ENCODE measurements at regions not wholly inside any gene's neighbourhood (a gene's known extent, or its start where the extent isn't known, plus 50 kb on each side); places are given as distances from the start of the nearest gene placed in this dataset.

DNA sequence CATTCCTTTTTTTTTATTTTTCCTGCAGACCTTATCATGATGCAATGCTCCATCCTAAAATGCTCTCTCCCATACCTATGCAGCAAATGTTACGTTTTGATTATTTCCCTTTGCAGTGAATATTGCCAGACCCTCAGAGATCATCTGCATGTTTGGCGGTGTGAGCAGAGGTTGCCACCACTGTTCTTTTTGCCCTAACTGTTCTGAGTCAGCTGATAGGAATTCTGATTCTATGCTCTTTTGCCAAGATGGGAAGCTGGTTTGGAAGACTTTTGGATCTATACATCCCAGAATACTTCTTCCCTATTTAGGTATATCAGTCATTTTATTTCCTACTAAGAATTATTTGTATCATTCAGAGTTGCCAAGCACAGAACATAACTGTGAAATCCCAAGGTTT lies 130.5 kb downstream of the KLF6 start:
- TF ChIP-seq, protein P1, sequence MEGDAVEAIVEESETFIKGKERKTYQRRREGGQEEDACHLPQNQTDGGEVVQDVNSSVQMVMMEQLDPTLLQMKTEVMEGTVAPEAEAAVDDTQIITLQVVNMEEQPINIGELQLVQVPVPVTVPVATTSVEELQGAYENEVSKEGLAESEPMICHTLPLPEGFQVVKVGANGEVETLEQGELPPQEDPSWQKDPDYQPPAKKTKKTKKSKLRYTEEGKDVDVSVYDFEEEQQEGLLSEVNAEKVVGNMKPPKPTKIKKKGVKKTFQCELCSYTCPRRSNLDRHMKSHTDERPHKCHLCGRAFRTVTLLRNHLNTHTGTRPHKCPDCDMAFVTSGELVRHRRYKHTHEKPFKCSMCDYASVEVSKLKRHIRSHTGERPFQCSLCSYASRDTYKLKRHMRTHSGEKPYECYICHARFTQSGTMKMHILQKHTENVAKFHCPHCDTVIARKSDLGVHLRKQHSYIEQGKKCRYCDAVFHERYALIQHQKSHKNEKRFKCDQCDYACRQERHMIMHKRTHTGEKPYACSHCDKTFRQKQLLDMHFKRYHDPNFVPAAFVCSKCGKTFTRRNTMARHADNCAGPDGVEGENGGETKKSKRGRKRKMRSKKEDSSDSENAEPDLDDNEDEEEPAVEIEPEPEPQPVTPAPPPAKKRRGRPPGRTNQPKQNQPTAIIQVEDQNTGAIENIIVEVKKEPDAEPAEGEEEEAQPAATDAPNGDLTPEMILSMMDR (IDR thresholded peaks at IDR 0.05) = no peak
- no peak for TF ChIP-seq POLR2AphosphoS5 (IDR thresholded peaks at IDR 0.05; ENCODE audit: insufficient read depth in 1 of 2, low read depth in 1 of 2)

Measured in vagina (tissue), 2 donors.